ENCODE measurements at regions not wholly inside any gene's neighbourhood (a gene's known extent, or its start where the extent isn't known, plus 50 kb on each side); places are given as distances from the start of the nearest gene placed in this dataset.
A peak's percentile ranks its signal among the peaks of the same experiment; 100 is the strongest.

- no peak overlapping the region for H3K27ac Mint-ChIP-seq
- ATAC-seq: no peak
- H3K4me3 Mint-ChIP-seq: no peak overlapping the region
- peaks cover 19% of the 10 kb centered on the region for H3K4me1 Mint-ChIP-seq
- DNase-seq (ENCODE audit: low spot score in 2 of 2): no peak
- H3K36me3 Mint-ChIP-seq: no peaks in the 10 kb centered on the region
- H3K9me3 Mint-ChIP-seq: no peaks in the 10 kb centered on the region
Measured at GRCh38 chr4:153137159-153137558, 67.1 kb upstream of the TRIM2 start.

GRCh38 chr4:153137677-153138630 is 66.3 kb upstream of the TRIM2 start:
- DNase-seq (ENCODE audit: low spot score in 2 of 2) (no peak), ATAC-seq (no peak)
- Mint-ChIP-seq H3K4me3 (no peak overlapping the region), H3K9me3 (no peaks in the 10 kb centered on the region), H3K27ac (no peak overlapping the region), H3K4me1 (peaks cover 19% of the 10 kb centered on the region), H3K36me3 (no peaks in the 10 kb centered on the region)

GRCh38 chr4:153138736-153139135 is 65.5 kb upstream of the TRIM2 start:
- Mint-ChIP-seq H3K4me3 (no peak overlapping the region), H3K27ac (no peak overlapping the region), H3K4me1 (peaks cover 16% of the 10 kb centered on the region), H3K36me3 (no peaks in the 10 kb centered on the region), H3K9me3 (no peaks in the 10 kb centered on the region)
- no peak for DNase-seq (ENCODE audit: low spot score in 2 of 2)
- no peak for ATAC-seq

- peak overlapping the region; percentile 72 for H3K27ac Mint-ChIP-seq
- ATAC-seq (no peak), DNase-seq (ENCODE audit: low spot score in 2 of 2) (no peak)
- H3K4me1 Mint-ChIP-seq: peaks cover under 1% of the 10 kb centered on the region
- no peaks in the 10 kb centered on the region for H3K36me3 Mint-ChIP-seq
- no peaks in the 10 kb centered on the region for H3K9me3 Mint-ChIP-seq
- no peak overlapping the region for H3K4me3 Mint-ChIP-seq
Measured at GRCh38 chr4:153140294-153140693, 63.9 kb upstream of the TRIM2 start.

- H3K36me3 Mint-ChIP-seq: no peaks in the 10 kb centered on the region
- H3K4me1 Mint-ChIP-seq: no peaks in the 10 kb centered on the region
- H3K4me3 Mint-ChIP-seq: no peak overlapping the region
- no peaks in the 10 kb centered on the region for H3K9me3 Mint-ChIP-seq
- DNase-seq (ENCODE audit: low spot score in 2 of 2): no peak
- ATAC-seq: no peak
- H3K27ac Mint-ChIP-seq: no peak overlapping the region
Measured at GRCh38 chr4:153141238-153141637, 63.0 kb upstream of the TRIM2 start.

- Mint-ChIP-seq H3K9me3 (no peaks in the 10 kb centered on the region), H3K36me3 (no peaks in the 10 kb centered on the region), H3K4me3 (no peak overlapping the region), H3K4me1 (no peaks in the 10 kb centered on the region), H3K27ac (no peak overlapping the region)
- ATAC-seq: peak; percentile 59
- no peak for DNase-seq (ENCODE audit: low spot score in 2 of 2)
Measured at GRCh38 chr4:153142700-153143438, 61.4 kb upstream of the TRIM2 start.

- H3K9me3 Mint-ChIP-seq: no peaks in the 10 kb centered on the region
- no peak for DNase-seq (ENCODE audit: low spot score in 2 of 2)
- H3K4me1 Mint-ChIP-seq: no peaks in the 10 kb centered on the region
- H3K36me3 Mint-ChIP-seq: no peaks in the 10 kb centered on the region
- ATAC-seq: no peak
- no peak overlapping the region for H3K4me3 Mint-ChIP-seq
- no peak overlapping the region for H3K27ac Mint-ChIP-seq
Measured at GRCh38 chr4:153143527-153144348, 60.5 kb upstream of the TRIM2 start.

- Mint-ChIP-seq H3K27ac (no peak overlapping the region), H3K9me3 (no peaks in the 10 kb centered on the region), H3K4me1 (no peaks in the 10 kb centered on the region), H3K36me3 (no peaks in the 10 kb centered on the region), H3K4me3 (no peak overlapping the region)
- ATAC-seq (no peak), DNase-seq (ENCODE audit: low spot score in 2 of 2) (no peak)
Measured at GRCh38 chr4:153146031-153146430, 58.2 kb upstream of the TRIM2 start.

GRCh38 chr4:153146961-153147360 is 57.3 kb upstream of the TRIM2 start:
- H3K9me3 Mint-ChIP-seq: no peaks in the 10 kb centered on the region
- ATAC-seq (no peak), DNase-seq (ENCODE audit: low spot score in 2 of 2) (no peak)
- H3K36me3 Mint-ChIP-seq: no peaks in the 10 kb centered on the region
- H3K27ac Mint-ChIP-seq: no peak overlapping the region
- H3K4me1 Mint-ChIP-seq: no peaks in the 10 kb centered on the region
- H3K4me3 Mint-ChIP-seq: no peak overlapping the region

- DNase-seq (ENCODE audit: low spot score in 2 of 2) (no peak), ATAC-seq (no peak)
- no peak overlapping the region for H3K4me3 Mint-ChIP-seq
- H3K27ac Mint-ChIP-seq: no peak overlapping the region
- peaks cover 15% of the 10 kb centered on the region for H3K4me1 Mint-ChIP-seq
- H3K36me3 Mint-ChIP-seq: no peaks in the 10 kb centered on the region
- H3K9me3 Mint-ChIP-seq: no peaks in the 10 kb centered on the region
Measured at GRCh38 chr4:153148791-153149190, 55.5 kb upstream of the TRIM2 start.

- no peaks in the 10 kb centered on the region for H3K36me3 Mint-ChIP-seq
- no peak for DNase-seq (ENCODE audit: low spot score in 2 of 2)
- H3K4me1 Mint-ChIP-seq: peaks cover 29% of the 10 kb centered on the region
- no peak for ATAC-seq
- H3K4me3 Mint-ChIP-seq: peak overlapping the region; percentile 85
- H3K27ac Mint-ChIP-seq: no peak overlapping the region
- H3K9me3 Mint-ChIP-seq: no peaks in the 10 kb centered on the region
Measured at GRCh38 chr4:153151535-153152455, 52.4 kb upstream of the TRIM2 start.

- peaks cover 29% of the 10 kb centered on the region for H3K4me1 Mint-ChIP-seq
- H3K9me3 Mint-ChIP-seq: no peaks in the 10 kb centered on the region
- peak overlapping the region; percentile 85 for H3K4me3 Mint-ChIP-seq
- no peaks in the 10 kb centered on the region for H3K36me3 Mint-ChIP-seq
- H3K27ac Mint-ChIP-seq: no peak overlapping the region
- peak; percentile 16 to 71 for DNase-seq (ENCODE audit: low spot score in 2 of 2)
- peak; percentile 59 for ATAC-seq
Measured at GRCh38 chr4:153152501-153153338, 51.5 kb upstream of the TRIM2 start.

GRCh38 chr4:153153339-153153871 is 50.8 kb upstream of the TRIM2 start:
- Mint-ChIP-seq H3K4me3 (peak overlapping the region; percentile 85), H3K9me3 (no peaks in the 10 kb centered on the region), H3K27ac (no peak overlapping the region), H3K4me1 (peaks cover 29% of the 10 kb centered on the region), H3K36me3 (no peaks in the 10 kb centered on the region)
- ATAC-seq (peak; percentile 95), DNase-seq (ENCODE audit: low spot score in 2 of 2) (peak; percentile 31 to 72)
